SKM-1 (cell line): ENCODE measurements at regions not wholly inside any gene's neighbourhood (a gene's known extent, or its start where the extent isn't known, plus 50 kb on each side); places are given as distances from the start of the nearest gene placed in this dataset.
"Not testable (repeated sequence)": the region's sequence is repeated elsewhere in the genome, so short reads cannot be mapped to it uniquely, and the experiment has no call there.

Experiments
- DNase-seq: peaks from one replicate; lab custom pipeline; 2025; ENCODE audit not compliant: unreplicated experiment; lab: John Stamatoyannopoulos, UW

DNA sequence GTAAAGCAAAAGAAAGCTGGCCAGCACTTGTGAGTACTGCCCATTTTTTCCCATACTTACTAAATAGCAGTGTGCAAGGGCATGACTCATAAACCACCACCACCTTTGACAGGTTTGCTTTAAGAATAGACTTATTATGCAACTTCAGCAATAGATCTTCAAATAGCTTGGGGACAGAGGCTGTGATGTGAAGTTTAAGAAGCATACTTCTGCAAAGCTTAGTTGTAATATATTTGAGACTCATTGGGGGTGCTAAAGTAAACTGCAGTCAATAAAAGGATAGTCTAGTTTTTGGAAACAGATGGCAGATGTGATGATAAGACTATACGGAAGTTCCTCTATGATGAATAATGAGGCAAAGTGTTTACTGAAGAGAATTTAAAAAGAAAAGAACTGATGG, 210.0 kb downstream of the PLA2G4A start:
- peak; percentile 91 for DNase-seq

DNA sequence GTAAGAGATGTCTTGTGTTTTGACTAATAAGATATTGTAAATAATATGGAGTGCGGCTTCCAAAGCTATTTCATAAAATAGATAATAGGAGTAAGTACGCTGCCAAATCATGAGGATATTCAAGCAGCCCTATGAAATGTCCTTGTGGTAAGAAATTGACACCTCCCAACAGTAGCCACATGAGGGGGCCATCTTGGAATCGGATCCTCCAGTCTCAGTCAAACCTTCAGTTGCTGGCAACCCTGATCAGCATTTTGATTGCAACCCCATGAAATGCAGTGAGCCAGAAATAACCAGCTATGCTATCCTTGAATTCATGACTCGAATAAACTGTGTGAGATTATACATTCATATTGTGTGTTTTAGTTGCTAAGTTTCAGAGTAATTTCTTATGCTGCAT, 212.4 kb downstream of the PLA2G4A start:
- DNase-seq, result no peak

DNA sequence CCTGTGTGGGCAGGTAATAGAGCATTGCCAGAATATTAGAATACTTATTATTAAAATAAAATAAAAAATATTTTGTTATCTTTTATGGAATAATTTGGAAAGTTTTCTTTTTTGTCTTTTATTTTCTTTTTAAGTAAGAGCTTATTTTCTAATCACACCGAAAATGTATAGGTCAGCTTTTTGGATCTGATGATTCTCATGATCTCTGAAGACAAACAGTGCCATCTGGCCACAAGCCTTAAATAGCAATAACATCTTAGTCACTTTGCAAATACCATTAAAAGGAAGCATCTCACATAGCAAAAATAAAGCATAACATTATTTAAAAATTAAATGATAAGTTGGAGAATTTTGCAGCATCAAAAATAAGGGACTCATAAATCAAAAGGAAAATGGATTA, 213.8 kb downstream of the PLA2G4A start:
- no peak for DNase-seq

DNA sequence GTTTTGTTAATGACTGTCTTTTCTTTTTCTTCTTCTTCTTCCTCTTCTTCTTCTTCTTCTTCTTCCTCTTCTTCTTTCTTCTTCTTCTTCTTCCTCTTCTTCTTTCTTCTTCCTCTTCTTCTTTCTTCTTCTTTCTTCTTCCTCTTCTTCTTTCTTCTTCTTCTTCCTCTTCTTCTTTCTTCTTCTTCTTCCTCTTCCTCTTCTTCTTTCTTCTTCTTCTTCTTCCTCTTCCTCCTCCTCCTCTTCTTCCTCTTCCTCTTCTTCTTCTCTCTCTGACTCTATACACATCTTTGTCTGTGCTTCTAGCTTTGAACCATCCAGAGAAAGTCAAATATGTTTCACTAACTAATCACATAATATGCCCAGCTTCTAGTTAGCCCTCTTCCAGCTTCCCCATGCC, 214.7 kb downstream of the PLA2G4A start:
- not testable (repeated sequence) for DNase-seq

DNA sequence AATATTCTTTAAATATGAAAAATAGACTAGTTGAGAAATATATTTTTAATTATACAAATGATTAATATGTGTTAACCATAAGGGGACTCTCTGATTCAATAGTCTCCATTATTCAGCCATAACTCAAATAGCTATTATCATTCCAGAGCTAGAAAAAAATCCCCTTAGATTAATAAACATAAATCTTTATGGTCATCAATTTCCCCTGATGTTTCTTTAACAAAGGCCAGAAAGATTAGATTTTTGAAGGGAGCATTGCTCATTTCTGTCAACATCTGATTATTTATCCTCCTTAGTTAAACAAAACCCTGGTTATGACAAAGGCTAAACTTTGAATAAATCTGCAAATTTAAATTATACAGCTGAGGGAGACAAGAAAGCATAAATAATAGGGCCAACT, 215.7 kb downstream of the PLA2G4A start:
- DNase-seq, result no peak

DNA sequence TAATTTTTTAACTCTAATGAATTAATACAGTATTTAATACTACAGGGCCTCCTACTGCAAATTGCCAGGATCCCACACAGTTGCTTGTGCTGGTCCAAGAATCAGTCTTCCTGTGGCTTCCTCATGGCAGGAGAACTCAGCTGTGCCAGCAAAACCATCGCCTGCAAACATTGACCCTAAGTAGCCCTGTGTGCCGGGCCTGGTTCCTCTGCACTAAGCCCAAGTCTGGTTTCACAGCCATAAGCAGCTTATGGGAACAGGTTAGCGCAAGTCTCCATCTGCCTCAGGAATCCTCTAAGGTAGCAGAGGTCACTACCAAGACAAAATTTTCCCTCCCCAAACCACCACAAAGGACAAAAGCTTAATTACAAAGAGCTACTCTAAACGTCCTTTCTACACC, 216.6 kb downstream of the PLA2G4A start:
- no peak for DNase-seq

DNA sequence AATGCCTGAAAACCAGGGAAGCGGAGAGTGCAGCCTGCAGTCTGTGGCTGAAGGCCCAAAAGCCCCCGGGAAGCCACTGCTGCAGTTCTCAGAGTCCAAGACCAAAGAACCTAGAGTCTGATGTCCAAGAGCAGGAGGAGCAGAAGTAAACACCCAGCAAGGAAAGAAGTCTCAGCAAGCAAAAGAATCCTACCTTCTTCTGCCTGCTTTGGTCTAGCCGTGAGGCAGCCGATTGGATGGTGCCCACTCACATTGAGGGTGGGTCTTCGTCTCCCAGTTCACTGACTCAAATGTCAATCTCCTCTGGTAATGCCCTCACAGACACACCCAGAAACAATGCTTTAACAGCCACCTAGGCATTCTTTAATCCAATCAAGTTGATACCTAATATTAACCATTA, 217.5 kb downstream of the PLA2G4A start:
- no peak for DNase-seq

DNA sequence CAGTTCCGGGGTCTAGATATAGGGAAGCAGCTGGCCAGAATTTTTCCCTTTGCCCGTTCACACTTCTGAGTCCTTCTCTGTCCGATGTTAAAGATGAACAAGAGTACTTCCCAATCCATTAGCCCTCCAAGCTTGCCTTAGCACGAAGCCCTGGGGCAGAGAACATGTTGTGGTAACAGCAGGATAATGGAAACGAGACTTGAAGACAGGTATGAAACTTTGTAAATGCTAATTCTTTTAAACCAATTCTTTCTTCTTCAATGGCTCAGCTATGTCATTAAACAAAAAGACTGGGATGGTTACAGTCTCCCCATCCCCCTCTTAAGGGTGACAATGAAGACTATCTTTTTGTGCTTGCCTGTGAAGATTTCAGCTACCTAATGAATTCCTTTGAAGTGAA, 218.5 kb downstream of the PLA2G4A start:
- DNase-seq, result no peak

DNA sequence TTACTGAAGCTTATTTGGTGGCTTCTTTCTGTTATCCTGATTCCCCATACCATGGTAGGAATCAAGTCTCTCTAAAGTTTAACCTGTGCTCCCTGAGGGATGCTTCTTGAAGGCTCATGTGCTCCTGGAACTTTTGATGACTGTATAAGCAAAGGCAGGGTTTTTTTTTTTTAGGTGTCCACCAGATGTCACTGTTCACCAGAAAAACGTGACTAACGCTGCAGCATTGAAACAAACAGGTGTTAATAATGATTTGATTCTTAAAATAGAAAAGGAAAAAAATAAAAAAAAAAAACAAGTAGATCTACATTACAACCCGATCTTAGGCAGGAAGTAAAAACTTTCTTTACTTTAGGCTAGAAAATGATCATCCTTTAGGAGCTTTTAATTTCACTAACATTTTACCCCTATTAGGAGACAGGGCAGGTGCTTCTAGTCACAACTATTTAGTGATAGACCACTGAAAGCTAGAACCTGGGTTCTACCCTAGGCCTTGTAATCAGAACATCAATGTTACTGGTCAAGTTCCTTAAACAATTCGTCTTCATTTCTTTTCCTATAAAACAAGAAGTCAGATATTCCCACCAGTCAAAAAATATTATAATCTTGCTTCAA, 223.0 kb downstream of the PLA2G4A start:
- no peak for DNase-seq

DNA sequence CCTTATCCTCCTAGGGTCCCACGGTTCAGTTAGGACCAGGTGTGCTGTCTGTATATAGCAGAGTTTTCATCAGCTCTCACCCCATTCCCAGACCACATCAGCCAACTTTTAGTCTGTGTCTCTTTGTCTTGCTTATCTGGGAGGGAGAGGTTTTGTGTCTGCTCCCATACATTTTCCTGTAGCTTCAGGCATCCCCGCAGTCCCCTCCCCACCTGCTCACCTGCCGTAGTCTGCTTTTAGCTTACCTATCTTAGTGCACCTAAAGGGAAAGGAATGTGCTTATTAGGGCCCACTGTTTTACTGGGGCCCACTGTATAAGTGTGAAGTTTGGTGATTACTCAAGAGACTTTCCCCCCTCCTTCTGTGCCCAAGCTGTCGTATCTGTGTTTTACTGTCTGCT, 225.1 kb downstream of the PLA2G4A start:
- DNase-seq, result no peak

DNA sequence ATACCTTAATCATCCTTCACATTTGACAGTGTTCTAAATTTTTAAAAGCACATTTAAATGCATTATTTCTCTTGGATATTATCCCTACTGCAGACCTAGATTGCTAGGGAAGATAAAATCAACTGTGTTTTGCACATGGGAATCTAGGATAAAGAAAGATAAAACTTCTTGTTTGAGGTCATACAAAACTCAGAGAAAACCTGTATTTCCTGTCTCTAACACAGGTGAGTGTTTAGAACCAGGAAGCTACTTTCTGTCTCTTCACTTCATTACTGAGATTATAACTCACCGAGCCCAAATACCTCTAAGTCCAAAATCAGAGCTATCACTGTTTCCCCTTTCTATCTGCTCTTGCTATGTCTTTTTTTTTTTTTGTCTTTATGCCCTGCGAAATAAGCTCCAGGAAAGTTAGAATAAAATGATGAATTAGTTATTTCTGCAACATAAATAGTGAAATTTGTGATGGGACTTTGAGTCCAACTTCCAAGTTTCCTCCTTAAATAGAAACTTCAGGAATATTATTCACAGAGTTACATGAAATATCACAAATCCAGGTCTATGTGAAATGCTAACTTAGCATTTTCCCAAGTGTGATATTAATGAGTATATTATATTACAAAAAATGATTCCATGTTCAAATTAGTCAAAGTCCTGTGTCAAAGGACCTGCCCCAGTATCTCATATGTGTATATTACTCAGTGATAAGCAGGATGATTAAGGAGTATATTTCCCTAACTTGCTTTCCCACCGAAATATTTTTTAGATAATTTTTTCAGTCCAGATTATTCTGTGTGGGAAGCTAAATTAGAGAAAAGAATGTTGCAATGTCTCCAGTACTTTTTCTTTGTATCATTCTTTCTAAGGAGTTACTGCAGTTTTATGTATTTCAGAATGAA, 226.4 kb downstream of the PLA2G4A start:
- no peak for DNase-seq

DNA sequence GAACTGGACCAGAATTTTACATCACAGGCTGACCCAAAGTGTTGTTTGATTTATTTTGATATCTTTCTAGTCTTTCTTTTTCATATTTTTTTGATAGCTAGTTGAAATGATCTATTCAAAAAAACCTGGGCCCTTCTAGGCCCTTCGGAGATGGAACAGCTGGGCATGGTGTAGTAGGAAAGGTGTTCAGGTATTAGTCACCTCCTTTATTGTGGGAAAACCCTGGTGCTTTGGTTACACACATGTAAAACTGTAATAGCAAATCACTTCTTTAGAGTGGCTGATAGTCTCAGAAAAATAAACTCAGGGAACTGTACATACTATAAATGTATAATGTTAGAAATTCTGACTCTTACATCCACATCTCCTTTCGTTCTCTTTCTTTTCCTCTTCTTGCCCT, 234.5 kb downstream of the PLA2G4A start:
- DNase-seq, result no peak

DNA sequence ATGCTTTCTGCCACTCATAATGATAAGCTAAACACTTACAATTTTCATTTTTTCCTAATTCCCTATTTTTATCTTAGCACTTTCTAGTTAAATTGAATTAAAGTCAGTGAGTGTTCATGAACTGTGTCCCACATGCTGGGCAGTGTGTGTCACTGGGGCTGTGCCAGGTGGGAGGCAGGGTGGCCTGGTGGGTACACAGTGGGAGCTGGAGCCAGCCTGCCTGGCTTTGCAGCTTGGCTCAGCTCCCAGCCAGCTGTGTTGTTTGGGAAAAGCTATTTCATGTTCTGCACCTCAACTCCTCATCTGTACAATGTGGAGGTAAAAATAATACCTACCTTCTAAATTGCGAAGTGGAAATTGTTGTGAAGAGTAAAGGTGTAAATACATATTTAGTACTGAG, 238.4 kb downstream of the PLA2G4A start:
- DNase-seq, result no peak

DNA sequence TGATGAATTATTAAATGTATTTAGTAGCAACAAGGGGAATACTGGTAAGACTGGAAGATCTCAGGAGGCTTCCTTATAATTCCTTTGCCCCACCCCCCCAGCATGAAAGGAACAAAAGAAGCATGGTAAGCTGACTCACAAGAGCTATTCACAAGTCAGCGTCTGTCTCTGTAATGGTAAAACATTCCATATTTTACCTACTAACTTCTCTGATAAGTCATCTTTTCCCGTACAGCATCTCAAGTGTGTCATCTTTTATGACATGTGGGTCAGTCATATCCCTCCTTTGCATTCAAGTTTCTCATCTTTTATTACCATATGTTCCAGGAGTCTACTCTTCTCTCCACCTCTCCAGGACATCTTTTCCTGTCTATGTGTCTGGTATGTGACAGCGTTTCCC, 241.3 kb downstream of the PLA2G4A start:
- no peak for DNase-seq

DNA sequence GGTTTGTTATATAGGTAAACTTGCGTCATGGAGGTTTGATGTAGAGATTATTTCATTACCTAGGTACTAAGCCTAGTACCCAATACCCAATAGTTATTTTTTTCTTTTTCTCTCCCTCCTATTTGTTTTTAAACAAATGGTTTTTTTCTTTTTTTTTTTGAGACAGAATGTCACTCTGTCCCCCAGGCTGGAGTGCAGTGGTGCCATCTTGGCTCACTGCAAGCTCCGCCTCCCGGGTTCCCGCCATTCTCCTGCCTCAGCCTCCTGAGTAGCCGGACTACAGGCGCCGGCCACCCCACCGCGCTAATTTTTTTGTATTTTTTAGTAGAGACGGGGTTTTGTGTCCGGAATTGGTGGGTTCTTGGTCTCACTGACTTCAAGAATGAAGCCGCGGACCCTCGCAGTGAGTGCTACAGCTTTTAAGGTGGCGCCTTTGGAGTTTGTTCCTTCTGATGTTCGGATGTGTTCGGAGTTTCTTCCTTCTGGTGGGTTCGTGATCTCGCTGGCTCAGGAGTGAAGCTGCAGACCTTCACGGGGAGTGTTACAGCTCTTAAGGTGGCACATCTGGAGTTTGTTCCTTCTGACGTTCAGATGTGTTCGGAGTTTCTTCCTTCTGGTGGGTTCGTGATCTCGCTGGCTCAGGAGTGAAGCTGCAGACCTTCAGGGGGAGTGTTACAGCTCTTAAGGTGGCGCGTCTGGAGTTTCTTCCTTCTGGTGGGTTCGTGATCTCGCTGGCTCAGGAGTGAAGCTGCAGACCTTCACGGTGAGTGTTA, 243.7 kb downstream of the PLA2G4A start:
- DNase-seq, result not testable (repeated sequence)

DNA sequence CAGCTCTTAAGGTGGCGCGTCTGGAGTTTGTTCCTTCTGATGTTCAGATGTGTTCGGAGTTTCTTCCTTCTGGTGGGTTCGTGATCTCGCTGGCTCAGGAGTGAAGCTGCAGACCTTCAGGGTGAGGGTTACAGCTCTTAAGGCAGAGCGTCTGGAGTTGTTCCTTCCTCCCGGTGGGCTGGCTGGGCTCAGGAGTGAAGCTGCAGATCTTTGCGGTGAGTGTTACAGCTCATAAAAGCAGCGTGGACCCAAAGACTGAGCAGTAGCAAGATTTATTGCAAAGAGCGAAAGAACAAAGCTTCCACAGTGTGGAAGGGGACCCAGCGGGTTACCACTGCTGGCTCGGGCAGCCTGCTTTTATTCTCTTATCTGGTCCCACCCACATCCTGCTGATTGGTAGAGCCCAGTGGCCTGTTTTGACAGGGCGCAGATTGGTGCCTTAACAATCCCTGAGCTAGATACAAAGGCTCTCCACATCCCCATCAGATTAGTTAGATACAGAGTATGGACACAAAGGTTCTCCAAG, 244.3 kb downstream of the PLA2G4A start:
- not testable (repeated sequence) for DNase-seq

DNA sequence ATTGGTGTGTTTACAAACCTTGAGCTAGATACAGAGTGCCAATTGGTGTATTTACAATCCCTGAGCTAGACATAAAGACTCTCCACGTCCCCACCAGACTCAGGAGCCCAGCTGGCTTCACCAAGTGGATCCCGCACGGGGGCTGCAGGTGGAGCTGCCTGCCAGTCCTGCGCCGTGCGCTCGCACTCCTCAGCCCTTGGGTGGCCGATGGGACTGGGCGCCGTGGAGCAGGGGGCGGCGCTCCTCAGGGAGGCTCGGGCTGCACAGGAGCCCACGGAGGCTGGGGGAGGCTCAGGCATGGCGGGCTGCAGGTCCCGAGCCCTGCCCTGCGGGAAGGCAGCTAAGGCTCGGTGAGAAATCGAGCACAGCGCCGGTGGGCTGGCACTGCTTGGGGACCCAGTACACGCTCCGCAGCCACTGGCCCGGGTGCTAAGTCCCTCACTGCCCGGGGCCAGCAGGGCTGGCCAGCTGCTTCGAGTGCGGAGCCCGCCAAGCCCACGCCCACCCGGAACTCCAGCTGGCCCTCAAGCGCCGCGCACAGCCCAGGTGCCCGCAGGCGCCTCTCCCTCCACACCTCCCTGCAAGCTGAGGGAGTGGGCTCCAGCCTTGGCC, 245.0 kb downstream of the PLA2G4A start:
- DNase-seq, result not testable (repeated sequence)

DNA sequence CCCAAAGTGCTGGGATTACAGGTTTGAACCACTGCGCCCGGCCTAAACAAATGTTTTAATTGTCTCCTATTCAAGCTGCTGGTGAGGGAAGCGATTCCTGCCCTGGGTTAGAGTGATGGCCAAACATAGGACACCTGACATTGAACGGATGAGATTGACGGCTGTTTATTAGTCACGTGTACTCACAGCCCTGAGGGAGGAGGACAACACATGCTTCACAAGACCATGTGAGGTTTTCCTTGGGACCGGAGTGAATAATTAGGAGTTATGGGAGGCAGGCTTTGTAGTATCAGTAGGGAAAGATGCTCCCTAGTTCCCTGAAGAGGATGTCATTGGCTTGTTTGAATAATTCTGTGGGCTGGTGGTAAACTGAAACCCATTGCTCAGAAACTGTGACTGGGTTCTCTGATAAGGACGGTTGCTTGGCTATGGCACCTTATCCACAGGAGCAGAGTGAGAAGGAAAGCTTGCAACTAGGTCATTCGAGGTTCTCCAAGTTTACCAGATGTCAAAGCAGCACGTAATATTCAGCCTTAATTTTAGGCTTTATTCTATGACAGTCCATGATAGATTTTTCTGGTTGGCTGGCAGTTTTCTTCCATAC, 245.8 kb downstream of the PLA2G4A start:
- DNase-seq, result no peak

DNA sequence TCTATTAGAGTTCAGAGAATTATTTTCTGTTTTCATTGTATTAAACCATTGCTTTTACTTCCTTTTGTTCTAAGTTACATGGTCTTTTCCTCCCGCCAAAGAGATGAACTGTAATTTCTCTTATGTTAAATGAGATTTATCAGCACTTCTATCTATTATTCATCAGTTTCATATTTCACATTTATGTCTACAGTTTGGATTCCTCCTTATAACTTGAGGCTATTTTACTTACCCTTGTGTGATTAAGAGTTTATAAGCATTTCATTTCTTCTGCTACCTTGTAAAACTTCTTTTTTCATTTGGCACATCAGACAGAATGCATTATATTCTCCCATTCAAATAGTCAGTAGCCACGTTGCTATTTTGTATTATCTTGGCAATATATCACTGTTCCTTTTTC, 248.2 kb downstream of the PLA2G4A start:
- DNase-seq, result no peak

DNA sequence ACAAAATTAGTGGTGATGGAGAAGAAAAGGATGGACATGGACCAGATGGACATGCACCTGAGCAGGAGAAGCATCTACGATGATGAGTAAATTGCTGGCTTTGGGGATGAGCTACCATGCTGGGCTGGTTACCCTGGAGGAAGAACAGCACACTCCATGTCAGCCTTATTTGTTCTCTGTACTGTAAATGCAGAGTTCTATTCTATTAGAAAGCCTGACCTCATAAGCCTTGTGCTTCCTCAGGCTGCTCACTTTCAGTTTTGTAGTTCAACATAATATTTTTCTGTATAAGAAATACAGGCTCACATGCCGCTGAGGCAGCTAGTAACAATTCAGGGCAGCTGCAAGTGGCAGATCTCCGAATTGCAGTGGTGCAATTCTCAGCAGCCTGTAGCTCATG, 249.6 kb downstream of the PLA2G4A start:
- DNase-seq, result no peak

DNA sequence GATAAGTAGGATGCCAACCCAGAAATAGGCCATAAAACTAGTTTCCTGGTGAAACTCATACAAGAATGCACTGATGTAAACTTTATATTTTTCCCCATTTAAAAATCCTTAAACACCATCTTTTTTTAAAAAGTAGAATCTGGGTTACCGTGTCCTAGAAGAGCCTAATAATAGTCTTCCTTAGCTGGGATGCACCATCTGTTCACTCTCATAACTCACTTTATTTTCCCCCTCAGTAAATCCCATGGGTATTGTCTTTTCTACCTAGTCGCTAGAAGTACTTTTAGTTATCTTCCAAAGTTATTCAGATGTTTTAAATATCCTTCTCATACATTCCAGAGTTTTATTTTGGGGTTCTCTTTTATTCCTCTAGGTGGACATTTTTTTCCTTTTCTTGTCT, 250.2 kb downstream of the PLA2G4A start:
- no peak for DNase-seq
